HL-60 (cell line): ENCODE measurements at regions not wholly inside any gene's neighbourhood (a gene's known extent, or its start where the extent isn't known, plus 50 kb on each side); places are given as distances from the start of the nearest gene placed in this dataset.

Experiments
- DNase-seq, 2 experiments: peaks; one replicate each; pipeline ENCODE4 v3.0.0-alpha.2; 2010 to 2020; ENCODE audit warnings: low read depth in 1 of 2, low spot score in 1 of 2
- H3K27ac ChIP-seq: fragments of 250-450 bp; sonication (Bioruptor Pico); replicated peaks from 2 replicates; pipeline ENCODE4 v1.5.1; 2020; ENCODE audit warnings: mild to moderate bottlenecking, moderate library complexity
- H3K27me3 ChIP-seq: fragments of 250-450 bp; sonication (Bioruptor Pico); 2 replicates; pipeline ENCODE4 v1.5.1; 2021; ENCODE audit warnings: mild to moderate bottlenecking, moderate library complexity; ENCODE audit not compliant: insufficient read depth, poor library complexity, severe bottlenecking
- H3K4me3 ChIP-seq: replicated peaks from 2 replicates; pipeline ENCODE4 v1.5.1; 2011; ENCODE audit warnings: mild to moderate bottlenecking, control low read depth, low read length; ENCODE audit not compliant: insufficient read depth
- GABPA ChIP-seq: IDR thresholded peaks from 2 replicates; pipeline ENCODE4 v1.6.1; 2012; ENCODE audit warnings: low read depth
- POLR2AphosphoS5 ChIP-seq: IDR thresholded peaks from 2 replicates; pipeline ENCODE4 v1.6.1; 2012; ENCODE audit warnings: low read depth
- SPI1 ChIP-seq: IDR thresholded peaks from 2 replicates; pipeline ENCODE4 v1.6.1; 2012; ENCODE audit warnings: low read depth, mild to moderate bottlenecking, borderline replicate concordance
- TF ChIP-seq, protein P1 (sequence below): IDR thresholded peaks from one replicate; pipeline ENCODE4 v1.5.1; 2011; ENCODE audit warnings: low read length, control low read depth, inconsistent platforms; ENCODE audit not compliant: insufficient read depth
- TF ChIP-seq, protein P2 (sequence below): IDR thresholded peaks from 2 replicates; pipeline ENCODE4 v1.6.1; 2012; ENCODE audit warnings: low read depth; ENCODE audit not compliant: insufficient replicate concordance

DNA sequence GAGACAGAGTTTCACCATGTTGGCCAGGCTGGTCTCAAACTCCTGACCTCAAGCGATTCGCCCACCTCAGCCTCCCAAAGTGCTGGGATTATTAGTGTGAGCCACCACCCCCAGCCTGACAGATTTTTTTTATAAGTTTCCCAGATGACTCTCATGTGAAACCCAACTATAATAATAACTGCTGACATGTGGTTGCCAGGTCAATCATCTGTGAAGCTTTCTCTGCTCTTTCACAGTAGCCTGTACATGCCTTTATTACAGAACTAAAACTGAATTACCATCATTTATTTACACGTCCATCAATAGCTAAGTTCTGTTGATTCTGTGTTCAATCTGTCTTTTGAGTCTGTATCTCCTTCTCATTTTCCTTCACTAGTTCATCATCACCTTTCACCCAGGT lies 218.5 kb downstream of the RPS29 start:
- Histone ChIP-seq H3K4me3 (no peak overlapping the region), H3K27me3 (peaks cover 2% of the 10 kb centered on the region), H3K27ac (no peak overlapping the region)
- TF ChIP-seq SPI1 (no peak), GABPA (no peak), POLR2AphosphoS5 (no peak)
- TF ChIP-seq, protein P1, sequence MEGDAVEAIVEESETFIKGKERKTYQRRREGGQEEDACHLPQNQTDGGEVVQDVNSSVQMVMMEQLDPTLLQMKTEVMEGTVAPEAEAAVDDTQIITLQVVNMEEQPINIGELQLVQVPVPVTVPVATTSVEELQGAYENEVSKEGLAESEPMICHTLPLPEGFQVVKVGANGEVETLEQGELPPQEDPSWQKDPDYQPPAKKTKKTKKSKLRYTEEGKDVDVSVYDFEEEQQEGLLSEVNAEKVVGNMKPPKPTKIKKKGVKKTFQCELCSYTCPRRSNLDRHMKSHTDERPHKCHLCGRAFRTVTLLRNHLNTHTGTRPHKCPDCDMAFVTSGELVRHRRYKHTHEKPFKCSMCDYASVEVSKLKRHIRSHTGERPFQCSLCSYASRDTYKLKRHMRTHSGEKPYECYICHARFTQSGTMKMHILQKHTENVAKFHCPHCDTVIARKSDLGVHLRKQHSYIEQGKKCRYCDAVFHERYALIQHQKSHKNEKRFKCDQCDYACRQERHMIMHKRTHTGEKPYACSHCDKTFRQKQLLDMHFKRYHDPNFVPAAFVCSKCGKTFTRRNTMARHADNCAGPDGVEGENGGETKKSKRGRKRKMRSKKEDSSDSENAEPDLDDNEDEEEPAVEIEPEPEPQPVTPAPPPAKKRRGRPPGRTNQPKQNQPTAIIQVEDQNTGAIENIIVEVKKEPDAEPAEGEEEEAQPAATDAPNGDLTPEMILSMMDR = no peak
- TF ChIP-seq, protein P2, sequence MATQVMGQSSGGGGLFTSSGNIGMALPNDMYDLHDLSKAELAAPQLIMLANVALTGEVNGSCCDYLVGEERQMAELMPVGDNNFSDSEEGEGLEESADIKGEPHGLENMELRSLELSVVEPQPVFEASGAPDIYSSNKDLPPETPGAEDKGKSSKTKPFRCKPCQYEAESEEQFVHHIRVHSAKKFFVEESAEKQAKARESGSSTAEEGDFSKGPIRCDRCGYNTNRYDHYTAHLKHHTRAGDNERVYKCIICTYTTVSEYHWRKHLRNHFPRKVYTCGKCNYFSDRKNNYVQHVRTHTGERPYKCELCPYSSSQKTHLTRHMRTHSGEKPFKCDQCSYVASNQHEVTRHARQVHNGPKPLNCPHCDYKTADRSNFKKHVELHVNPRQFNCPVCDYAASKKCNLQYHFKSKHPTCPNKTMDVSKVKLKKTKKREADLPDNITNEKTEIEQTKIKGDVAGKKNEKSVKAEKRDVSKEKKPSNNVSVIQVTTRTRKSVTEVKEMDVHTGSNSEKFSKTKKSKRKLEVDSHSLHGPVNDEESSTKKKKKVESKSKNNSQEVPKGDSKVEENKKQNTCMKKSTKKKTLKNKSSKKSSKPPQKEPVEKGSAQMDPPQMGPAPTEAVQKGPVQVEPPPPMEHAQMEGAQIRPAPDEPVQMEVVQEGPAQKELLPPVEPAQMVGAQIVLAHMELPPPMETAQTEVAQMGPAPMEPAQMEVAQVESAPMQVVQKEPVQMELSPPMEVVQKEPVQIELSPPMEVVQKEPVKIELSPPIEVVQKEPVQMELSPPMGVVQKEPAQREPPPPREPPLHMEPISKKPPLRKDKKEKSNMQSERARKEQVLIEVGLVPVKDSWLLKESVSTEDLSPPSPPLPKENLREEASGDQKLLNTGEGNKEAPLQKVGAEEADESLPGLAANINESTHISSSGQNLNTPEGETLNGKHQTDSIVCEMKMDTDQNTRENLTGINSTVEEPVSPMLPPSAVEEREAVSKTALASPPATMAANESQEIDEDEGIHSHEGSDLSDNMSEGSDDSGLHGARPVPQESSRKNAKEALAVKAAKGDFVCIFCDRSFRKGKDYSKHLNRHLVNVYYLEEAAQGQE = no peak
- no peak for DNase-seq

DNA sequence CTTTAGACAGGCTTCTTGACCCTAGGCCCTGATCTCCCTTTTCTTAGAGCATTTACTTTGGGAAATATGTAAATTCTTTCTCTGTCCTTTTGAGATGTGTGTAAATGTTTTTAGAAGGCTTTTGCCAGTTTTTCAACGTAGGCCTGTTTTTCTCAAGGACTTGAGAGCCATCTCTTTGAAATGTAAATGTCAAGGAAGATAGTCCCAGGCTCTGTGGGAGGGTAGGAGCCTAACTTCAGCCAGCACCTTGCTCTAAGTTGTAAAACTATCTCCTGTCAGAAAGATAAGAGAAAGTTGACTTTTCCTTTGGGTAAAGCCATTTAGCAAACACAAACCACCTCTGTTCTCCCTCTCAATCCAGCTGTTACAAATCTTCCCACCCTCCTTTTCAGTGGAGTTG lies 219.8 kb downstream of the RPS29 start:
- no peak for DNase-seq
- TF ChIP-seq, protein P1 = no peak
- TF ChIP-seq GABPA = no peak
- no peak for TF ChIP-seq POLR2AphosphoS5
- no peak for TF ChIP-seq SPI1
- TF ChIP-seq, protein P2 = no peak
- H3K4me3 ChIP-seq = no peak overlapping the region
- H3K27me3 ChIP-seq = peaks cover 2% of the 10 kb centered on the region
- H3K27ac ChIP-seq = no peak overlapping the region

DNA sequence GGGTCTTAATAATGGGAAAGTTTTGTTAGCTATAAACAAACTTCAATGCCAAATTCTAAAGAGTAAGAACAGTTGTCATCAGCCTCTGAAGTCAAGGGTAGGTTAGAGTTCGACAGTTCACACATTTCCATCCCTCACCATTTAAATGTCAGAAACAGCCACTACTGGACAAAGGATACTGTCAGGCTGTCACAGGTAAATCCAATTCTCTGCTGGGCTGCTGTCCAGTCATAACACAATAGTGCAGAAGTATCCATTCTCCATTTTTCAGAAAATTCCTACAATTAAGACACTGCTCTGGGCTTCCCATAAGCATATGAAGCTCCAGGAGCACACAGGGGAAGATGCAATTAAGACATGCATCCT lies 221.4 kb downstream of the RPS29 start:
- Histone ChIP-seq H3K4me3 (no peak overlapping the region), H3K27ac (no peak overlapping the region), H3K27me3 (peaks cover 2% of the 10 kb centered on the region)
- no peak for TF ChIP-seq SPI1
- TF ChIP-seq, protein P1 = no peak
- TF ChIP-seq GABPA = no peak
- TF ChIP-seq, protein P2 = no peak
- no peak for TF ChIP-seq POLR2AphosphoS5
- DNase-seq = no peak
